Skeletal muscle satellite cell (primary cell): ENCODE measurements at regions not wholly inside any gene's neighbourhood (a gene's known extent, or its start where the extent isn't known, plus 50 kb on each side); places are given as distances from the start of the nearest gene placed in this dataset.

Experiments used
- H3K27me3 ChIP-seq: 2 replicates; pipeline ENCODE4 v1.7.0; 2013; ENCODE audit warnings: low read length; ENCODE audit not compliant: control insufficient read depth, insufficient read depth
- H3K36me3 ChIP-seq: 2 replicates; pipeline ENCODE4 v1.7.0; 2013; ENCODE audit warnings: mild to moderate bottlenecking, control low read depth, low read length; ENCODE audit not compliant: insufficient read depth
- H3K4me1 ChIP-seq: 2 replicates; pipeline ENCODE4 v1.7.0; 2013; ENCODE audit warnings: low read length; ENCODE audit not compliant: control insufficient read depth, insufficient read depth
- H3K4me2 ChIP-seq: 2 replicates; pipeline ENCODE4 v1.7.0; 2013; ENCODE audit warnings: mild to moderate bottlenecking, low read length
- H3K4me3 ChIP-seq: 2 replicates; pipeline ENCODE4 v1.7.0; 2013; ENCODE audit warnings: low read length
- H3K9ac ChIP-seq: 2 replicates; pipeline ENCODE4 v1.7.0; 2013; ENCODE audit warnings: mild to moderate bottlenecking, low read depth, low read length, moderate library complexity
- H3K9me3 ChIP-seq: replicated peaks from 2 replicates; pipeline ENCODE4 v1.7.0; 2013; ENCODE audit warnings: mild to moderate bottlenecking, control low read depth, low read length

DNA sequence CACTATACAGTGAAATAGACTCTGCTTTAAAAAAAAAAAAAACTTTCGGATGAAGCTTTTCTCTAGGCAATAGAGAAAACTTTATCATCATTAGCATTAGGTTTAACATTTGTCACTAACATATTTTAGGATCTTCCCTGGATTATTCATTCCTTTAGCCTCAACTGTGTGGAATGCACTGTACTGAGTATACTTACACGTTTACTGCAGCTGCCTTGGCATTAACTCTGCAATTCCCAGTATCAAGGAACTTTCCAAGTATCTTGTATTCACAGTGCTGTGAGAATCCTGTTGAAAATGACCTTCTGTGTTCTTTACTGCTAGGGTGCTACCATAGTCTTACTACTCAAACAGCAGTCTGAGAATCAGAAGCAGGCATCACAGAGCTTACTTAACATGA is 328.2 kb upstream of the COL3A1 start:
- H3K4me2 ChIP-seq, result no peak overlapping the region
- no peaks in the 10 kb centered on the region for H3K9me3 ChIP-seq
- H3K36me3 ChIP-seq, result no peaks in the 10 kb centered on the region
- H3K9ac ChIP-seq, result no peak overlapping the region
- H3K27me3 ChIP-seq, result no peaks in the 10 kb centered on the region
- no peaks in the 10 kb centered on the region for H3K4me1 ChIP-seq
- H3K4me3 ChIP-seq, result no peak overlapping the region

DNA sequence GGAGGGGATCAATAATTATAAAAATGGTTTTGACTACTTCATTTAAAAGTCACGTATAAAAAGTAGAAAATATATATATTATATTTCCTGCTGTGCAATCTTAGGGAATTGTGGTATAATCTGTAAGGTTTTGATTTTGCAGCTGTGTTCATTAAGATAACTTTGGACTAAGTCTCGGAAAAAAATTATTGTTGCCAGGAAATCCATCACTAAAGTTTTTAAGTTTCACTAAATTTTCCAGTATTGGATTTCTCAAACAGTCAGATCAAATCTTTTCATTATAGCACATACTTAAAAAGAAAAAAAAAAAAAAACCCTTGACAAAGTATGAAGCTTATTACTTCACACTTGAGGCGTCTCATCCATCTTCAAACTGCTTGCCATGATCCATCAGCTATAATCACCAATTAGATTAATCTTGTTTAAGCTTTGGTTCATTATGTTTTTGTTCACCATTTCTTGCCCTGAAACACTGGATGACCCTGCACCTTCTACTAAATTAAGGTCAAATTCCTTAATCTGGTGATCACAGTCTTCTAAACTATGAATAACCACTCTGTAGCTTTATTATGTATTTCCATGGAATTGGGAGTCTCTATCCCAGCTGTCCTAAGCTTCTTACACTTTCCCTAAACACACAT is 326.6 kb upstream of the COL3A1 start:
- Histone ChIP-seq H3K9me3 (no peaks in the 10 kb centered on the region), H3K36me3 (no peaks in the 10 kb centered on the region), H3K4me3 (no peak overlapping the region), H3K9ac (no peak overlapping the region), H3K27me3 (no peaks in the 10 kb centered on the region), H3K4me2 (no peak overlapping the region), H3K4me1 (no peaks in the 10 kb centered on the region)

DNA sequence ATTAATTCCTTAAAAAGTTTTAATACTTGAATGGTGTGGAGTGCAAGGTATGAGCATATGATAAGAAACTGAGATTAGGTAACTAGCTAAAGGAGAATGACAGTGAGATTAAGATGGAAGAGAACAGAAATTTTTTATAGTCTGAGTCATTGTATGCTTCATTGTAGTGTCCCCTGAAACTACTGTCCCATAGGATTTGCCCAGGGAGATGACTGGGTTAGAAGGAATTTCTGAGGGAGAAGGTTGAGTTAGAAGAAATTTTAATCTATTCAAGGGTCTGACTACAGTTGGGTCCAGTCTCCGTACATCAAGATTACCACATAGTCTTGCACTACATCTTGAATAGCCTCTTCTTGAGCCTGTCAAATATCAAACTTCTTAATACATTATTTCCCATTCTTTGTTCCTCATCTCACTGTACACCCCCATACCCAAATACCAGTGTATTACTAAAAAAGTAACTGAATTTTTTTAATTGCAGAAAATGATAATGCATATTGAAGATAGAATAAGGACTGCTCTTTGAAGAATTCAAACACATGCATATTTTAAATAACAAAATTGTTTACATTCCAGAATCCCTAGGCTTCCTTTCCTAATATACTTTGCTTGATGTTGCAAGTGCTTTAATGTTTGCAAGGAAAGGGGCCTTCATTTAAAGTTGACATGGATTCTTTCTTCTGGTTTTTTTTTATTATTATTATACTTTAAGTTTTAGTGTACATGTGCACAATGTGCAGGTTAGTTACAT is 314.3 kb upstream of the COL3A1 start:
- no peaks in the 10 kb centered on the region for H3K36me3 ChIP-seq
- H3K9ac ChIP-seq, result no peak overlapping the region
- no peak overlapping the region for H3K4me3 ChIP-seq
- H3K4me1 ChIP-seq, result peaks cover 4% of the 10 kb centered on the region
- H3K9me3 ChIP-seq, result no peaks in the 10 kb centered on the region
- no peaks in the 10 kb centered on the region for H3K27me3 ChIP-seq
- H3K4me2 ChIP-seq, result peak overlapping the region; percentile 36

DNA sequence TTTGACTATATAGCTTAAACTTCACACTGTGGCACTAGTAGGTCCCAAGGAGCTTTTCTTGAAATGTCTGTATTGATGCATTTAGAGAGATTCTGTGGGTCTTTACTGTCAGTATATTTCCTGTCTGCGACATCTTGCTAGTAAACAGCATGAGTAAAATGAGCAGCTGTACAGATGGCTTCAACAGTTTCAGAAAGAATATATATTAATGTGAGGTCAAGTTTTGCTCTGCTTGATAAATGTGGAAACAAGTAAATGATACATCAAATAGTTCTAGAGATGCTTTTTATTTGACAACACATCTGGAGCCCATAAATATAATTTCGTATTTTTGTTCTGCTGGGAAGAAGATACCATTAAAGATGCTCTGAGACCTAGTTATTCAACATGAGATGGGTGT is 310.9 kb upstream of the COL3A1 start:
- Histone ChIP-seq H3K27me3 (no peaks in the 10 kb centered on the region), H3K4me2 (no peak overlapping the region), H3K9me3 (no peaks in the 10 kb centered on the region), H3K36me3 (no peaks in the 10 kb centered on the region), H3K4me3 (no peak overlapping the region), H3K4me1 (peaks cover 9% of the 10 kb centered on the region), H3K9ac (no peak overlapping the region)

DNA sequence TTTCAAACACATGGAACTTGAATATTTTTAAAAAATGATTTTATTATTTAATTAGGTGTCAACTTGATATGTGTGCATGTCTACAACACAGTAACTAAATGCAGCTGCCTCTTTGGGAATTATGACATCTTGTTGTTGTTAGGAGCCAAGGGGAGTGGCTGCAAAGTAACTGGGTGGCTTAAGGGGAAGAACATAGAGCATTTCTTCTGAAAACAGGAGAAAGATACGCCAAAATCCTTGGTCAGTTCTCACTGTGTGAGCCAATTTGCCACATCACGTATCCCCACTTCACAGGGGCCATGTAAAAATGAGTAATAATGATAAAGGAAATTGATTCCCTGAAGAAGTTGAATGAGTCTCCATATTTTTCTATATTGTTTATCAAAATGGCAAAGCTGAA is 309.8 kb upstream of the COL3A1 start:
- Histone ChIP-seq H3K27me3 (no peaks in the 10 kb centered on the region), H3K36me3 (no peaks in the 10 kb centered on the region), H3K4me3 (no peak overlapping the region), H3K4me1 (peaks cover 14% of the 10 kb centered on the region), H3K9ac (no peak overlapping the region), H3K9me3 (no peaks in the 10 kb centered on the region), H3K4me2 (no peak overlapping the region)

DNA sequence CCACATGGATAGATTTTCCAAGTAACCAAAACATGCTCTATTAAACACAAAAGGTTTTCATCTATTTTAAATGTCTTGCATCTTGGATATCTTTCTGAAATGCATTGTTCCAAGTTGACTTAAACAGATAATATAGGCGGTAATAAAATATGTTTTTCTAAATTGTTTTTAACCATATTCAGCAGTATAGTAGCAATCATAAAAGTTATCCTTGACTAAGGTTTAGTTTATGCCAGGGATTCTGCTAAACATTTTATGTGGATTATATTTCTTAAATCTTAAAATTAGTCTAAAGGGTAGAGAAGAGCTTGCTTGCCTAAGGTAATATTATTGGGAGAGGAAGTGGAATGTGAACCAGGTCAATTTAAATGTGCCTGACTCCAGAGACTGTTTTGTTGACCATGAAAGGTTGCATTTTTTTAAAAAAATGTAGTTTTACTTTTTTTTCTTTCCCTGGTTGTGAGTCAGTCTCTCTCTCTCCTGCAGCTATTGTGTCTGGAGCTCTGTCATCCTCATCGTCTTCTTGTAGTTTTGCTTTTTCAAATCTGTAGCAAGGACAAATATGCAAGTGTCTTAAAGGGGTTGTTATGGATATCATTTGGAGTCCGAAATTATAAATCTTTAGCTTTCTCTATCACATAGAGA is 309.1 kb upstream of the COL3A1 start:
- H3K4me1 ChIP-seq, result peaks cover 10% of the 10 kb centered on the region

DNA sequence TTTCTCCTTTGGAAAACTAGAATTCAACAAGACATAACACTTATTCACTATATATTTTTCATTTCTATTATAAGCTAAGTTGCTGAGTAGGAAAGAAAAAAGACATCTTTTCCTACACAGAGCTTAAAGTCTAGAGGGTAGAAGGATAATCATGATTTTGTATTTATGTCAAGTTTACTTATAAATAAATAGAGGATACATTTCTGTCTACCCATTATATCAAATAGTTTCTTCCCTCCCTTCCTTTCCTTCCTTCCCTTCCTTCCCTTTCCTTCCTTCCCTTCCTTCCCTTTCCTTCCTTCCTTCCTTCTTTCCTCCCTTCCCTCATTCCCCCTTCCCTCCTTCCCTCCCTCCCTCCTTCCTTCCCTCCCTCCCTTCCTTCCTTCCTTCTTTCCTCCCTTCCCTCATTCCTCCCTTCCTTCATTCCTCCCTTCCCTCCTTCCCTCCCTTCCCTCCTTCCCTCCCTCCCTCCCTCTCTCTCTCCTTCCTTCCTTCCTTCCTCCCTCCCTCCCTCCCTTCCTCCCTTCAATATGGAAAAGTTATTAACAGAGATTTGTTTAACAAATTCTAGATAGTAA is 308.4 kb upstream of the COL3A1 start:
- H3K4me3 ChIP-seq, result no peak overlapping the region
- H3K9me3 ChIP-seq, result no peaks in the 10 kb centered on the region
- H3K4me1 ChIP-seq, result peaks cover 10% of the 10 kb centered on the region
- no peaks in the 10 kb centered on the region for H3K36me3 ChIP-seq
- no peak overlapping the region for H3K9ac ChIP-seq
- no peaks in the 10 kb centered on the region for H3K27me3 ChIP-seq
- no peak overlapping the region for H3K4me2 ChIP-seq

More for the DNA sequence above, 309.1 kb upstream of the COL3A1 start:
- no peaks in the 10 kb centered on the region for H3K9me3 ChIP-seq
- peak overlapping the region; percentile 22 for H3K4me2 ChIP-seq
- H3K9ac ChIP-seq, result no peak overlapping the region
- no peaks in the 10 kb centered on the region for H3K36me3 ChIP-seq
- H3K27me3 ChIP-seq, result no peaks in the 10 kb centered on the region
- H3K4me3 ChIP-seq, result no peak overlapping the region

DNA sequence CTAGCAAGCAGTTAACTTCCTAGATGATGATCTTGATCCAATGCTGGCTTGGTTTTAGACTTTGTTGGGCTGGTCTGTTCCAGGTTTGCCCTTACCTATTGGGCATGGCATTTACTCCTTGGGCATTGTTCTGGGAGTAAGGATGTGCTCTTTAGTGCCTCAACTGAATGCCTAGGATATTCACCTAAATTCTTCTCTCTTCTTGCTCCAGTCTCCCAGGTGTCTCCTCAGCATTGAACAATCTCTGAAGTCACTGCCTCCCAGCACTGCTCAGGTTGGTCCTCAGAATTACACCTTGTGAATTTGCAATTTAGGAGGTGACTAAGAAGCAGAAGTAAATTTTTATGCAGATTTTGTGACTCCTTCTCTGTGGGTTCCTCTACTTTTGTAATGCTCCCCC is 307.7 kb upstream of the COL3A1 start:
- Histone ChIP-seq H3K9me3 (no peaks in the 10 kb centered on the region), H3K36me3 (no peaks in the 10 kb centered on the region), H3K9ac (no peak overlapping the region), H3K4me3 (no peak overlapping the region), H3K27me3 (no peaks in the 10 kb centered on the region), H3K4me1 (peaks cover 10% of the 10 kb centered on the region), H3K4me2 (no peak overlapping the region)

DNA sequence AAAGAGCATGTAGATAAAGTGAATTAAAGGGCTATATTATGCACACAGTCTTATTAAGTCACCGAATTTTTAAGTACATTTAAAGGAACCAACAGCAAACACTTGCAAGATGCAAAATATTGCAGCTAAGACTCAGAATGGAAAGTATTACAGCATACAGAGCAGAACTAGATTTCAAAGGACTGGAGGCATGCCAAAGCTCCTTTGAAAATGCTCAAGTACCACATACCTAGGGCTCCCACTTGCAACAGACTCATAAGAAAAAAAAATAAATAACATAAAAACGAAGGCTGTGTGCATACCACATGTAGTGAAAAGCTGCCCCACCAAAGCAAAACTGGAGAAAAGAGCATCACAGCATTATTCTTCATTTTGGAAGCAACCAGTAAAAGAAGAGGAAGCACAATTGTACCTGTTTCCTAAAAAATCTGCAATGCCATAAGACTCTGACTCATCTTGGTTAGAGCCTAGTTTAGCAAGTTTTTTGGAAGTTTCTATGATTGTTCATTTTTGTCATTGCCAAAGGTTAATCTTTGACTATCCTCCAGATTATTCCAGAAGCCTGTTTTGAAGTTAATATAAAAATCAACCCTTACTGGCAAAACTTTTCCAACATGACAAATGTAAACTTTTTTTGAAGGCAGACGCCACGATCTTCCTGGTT is 306.0 kb upstream of the COL3A1 start:
- Histone ChIP-seq H3K27me3 (no peaks in the 10 kb centered on the region), H3K4me3 (no peak overlapping the region), H3K4me1 (peaks cover 10% of the 10 kb centered on the region), H3K4me2 (no peak overlapping the region), H3K36me3 (no peaks in the 10 kb centered on the region), H3K9me3 (no peaks in the 10 kb centered on the region), H3K9ac (no peak overlapping the region)

DNA sequence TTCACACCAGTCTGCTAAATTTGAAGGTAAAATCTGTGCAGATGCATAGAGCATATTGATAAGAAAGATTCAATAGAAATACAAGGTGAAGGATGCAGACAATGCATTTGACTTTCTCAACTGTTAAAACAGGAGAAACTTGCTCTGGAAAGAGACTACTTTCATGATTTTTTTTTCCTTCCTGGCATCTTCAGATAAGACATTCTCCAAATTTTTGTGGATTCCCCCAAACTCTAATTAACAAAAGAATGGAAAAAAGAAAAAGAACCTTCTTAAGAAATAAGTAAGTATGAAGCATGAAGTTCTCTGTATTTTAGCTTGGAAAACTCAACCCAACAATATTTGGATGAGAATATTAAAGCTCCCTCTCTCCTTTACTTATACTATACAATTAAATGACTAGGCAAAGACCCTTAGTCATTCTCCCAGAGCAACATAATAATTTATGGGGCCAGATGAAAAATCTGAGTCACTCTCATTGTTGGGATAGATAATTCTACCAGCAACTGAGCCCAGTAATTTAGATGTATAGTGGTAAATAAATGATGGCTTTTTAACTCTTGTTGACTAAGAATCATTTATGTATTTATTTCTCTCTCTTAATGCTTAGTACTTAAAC is 298.7 kb upstream of the COL3A1 start:
- no peaks in the 10 kb centered on the region for H3K27me3 ChIP-seq
- no peaks in the 10 kb centered on the region for H3K9me3 ChIP-seq
- H3K9ac ChIP-seq, result no peak overlapping the region
- no peak overlapping the region for H3K4me3 ChIP-seq
- H3K4me2 ChIP-seq, result peak overlapping the region; percentile 27
- peaks cover 18% of the 10 kb centered on the region for H3K4me1 ChIP-seq
- no peaks in the 10 kb centered on the region for H3K36me3 ChIP-seq

DNA sequence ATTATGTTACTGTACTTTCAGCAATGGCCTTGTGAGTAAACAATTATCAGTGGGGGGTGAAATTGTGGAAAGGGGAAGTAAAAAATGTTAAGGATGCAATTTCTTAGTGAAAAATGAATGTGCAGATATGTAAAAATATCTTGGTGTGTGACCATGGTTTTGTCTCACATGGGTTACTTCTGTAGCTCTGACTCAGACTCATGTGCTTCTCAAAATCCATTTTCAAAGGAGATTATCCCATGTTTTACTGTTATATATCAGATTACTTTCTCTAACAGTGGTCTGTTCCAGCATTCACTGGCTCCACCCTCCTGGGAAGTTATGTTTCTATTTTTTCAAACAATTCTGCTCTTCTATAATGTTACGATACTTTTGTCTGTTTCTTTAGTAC is 298.2 kb upstream of the COL3A1 start:
- H3K4me1 ChIP-seq, result peaks cover 18% of the 10 kb centered on the region
- no peak overlapping the region for H3K9ac ChIP-seq
- H3K9me3 ChIP-seq, result no peaks in the 10 kb centered on the region
- peak overlapping the region; percentile 27 for H3K4me2 ChIP-seq
- H3K27me3 ChIP-seq, result no peaks in the 10 kb centered on the region
- no peak overlapping the region for H3K4me3 ChIP-seq
- H3K36me3 ChIP-seq, result no peaks in the 10 kb centered on the region
